Trophoblast cell (in vitro differentiated cells and primary cell): ENCODE measurements at regions not wholly inside any gene's neighbourhood (a gene's known extent, or its start where the extent isn't known, plus 50 kb on each side); places are given as distances from the start of the nearest gene placed in this dataset.

Experiments
- DNase-seq, 2 donors: peaks; one replicate each; pipeline ENCODE4 v3.0.0-alpha.2; 2016
- H2AFZ ChIP-seq: 2 replicates; pipeline ENCODE4 v1.6.1; 2013; ENCODE audit warnings: low read length, moderate library complexity, mild to moderate bottlenecking; ENCODE audit not compliant: insufficient read depth, poor library complexity
- H2AK5ac ChIP-seq: 2 replicates; pipeline ENCODE4 v1.6.1; 2013; ENCODE audit warnings: mild to moderate bottlenecking, low read length
- H2BK120ac ChIP-seq: 2 replicates; pipeline ENCODE4 v1.6.1; 2013; ENCODE audit warnings: low read length, mild to moderate bottlenecking, moderate library complexity; ENCODE audit not compliant: insufficient read depth, poor library complexity
- H2BK12ac ChIP-seq: 2 replicates; pipeline ENCODE4 v1.6.1; 2013; ENCODE audit warnings: mild to moderate bottlenecking, low read length, moderate library complexity
- H2BK5ac ChIP-seq: 2 replicates; pipeline ENCODE4 v1.6.1; 2013; ENCODE audit warnings: low read length, low read depth, moderate library complexity, mild to moderate bottlenecking; ENCODE audit not compliant: poor library complexity
- H3K14ac ChIP-seq: 2 replicates; pipeline ENCODE4 v1.6.1; 2013; ENCODE audit warnings: mild to moderate bottlenecking, low read length
- H3K18ac ChIP-seq: 2 replicates; pipeline ENCODE4 v1.6.1; 2013; ENCODE audit warnings: mild to moderate bottlenecking, low read length
- H3K23ac ChIP-seq: 2 replicates; pipeline ENCODE4 v1.6.1; 2013; ENCODE audit warnings: low read length
- H3K27ac ChIP-seq: 2 replicates; pipeline ENCODE4 v1.5.1; 2013; ENCODE audit warnings: low read depth, mild to moderate bottlenecking, inconsistent platforms, low read length, moderate library complexity
- H3K27me3 ChIP-seq: 2 replicates; pipeline ENCODE4 v1.6.1; 2013; ENCODE audit warnings: inconsistent platforms, mild to moderate bottlenecking, low read length, moderate library complexity; ENCODE audit not compliant: insufficient read depth
- H3K36me3 ChIP-seq, 2 experiments: 1 replicate in 1 of 2; 2 replicates in 1 of 2; pipeline ENCODE4 v1.6.1; 2013; ENCODE audit warnings: low read length in 2 of 2, mild to moderate bottlenecking in 2 of 2, moderate library complexity in 1 of 2; ENCODE audit not compliant: insufficient read depth in 2 of 2, control insufficient read depth in 1 of 2
- H3K4ac ChIP-seq: 2 replicates; pipeline ENCODE4 v1.6.1; 2013; ENCODE audit warnings: low read depth, mild to moderate bottlenecking, low read length, moderate library complexity
- H3K4me1 ChIP-seq, 2 experiments: 1 replicate in 1 of 2; 2 replicates in 1 of 2; pipeline ENCODE4 v1.6.1; 2013; ENCODE audit warnings: low read length in 2 of 2, mild to moderate bottlenecking in 2 of 2, moderate library complexity in 1 of 2; ENCODE audit not compliant: insufficient read depth in 2 of 2, control insufficient read depth in 1 of 2
- H3K4me2 ChIP-seq: 2 replicates; pipeline ENCODE4 v1.6.1; 2013; ENCODE audit warnings: inconsistent platforms, mild to moderate bottlenecking, low read length, moderate library complexity
- H3K4me3 ChIP-seq: 2 replicates; pipeline ENCODE4 v1.5.1; 2013; ENCODE audit warnings: mild to moderate bottlenecking, low read depth, low read length, inconsistent platforms
- H3K79me1 ChIP-seq: one replicate; pipeline ENCODE4 v1.6.1; 2013; ENCODE audit warnings: low read length
- H3K79me2 ChIP-seq: 2 replicates; pipeline ENCODE4 v1.6.1; 2013; ENCODE audit warnings: low read length, mild to moderate bottlenecking; ENCODE audit not compliant: control insufficient read depth, insufficient read depth, poor library complexity
- H3K9ac ChIP-seq: 2 replicates; pipeline ENCODE4 v1.6.1; 2013; ENCODE audit warnings: mild to moderate bottlenecking, low read length
- H3K9me3 ChIP-seq: 2 replicates; pipeline ENCODE4 v1.6.1; 2013; ENCODE audit warnings: low read depth, mild to moderate bottlenecking, control low read depth, inconsistent platforms, low read length; ENCODE audit not compliant: insufficient read depth
- H4K12ac ChIP-seq: 2 replicates; pipeline ENCODE4 v1.6.1; 2013; ENCODE audit warnings: low read depth, mild to moderate bottlenecking, low read length, moderate library complexity
- H4K8ac ChIP-seq: 2 replicates; pipeline ENCODE4 v1.6.1; 2013; ENCODE audit warnings: low read depth, mild to moderate bottlenecking, low read length, moderate library complexity
- H4K91ac ChIP-seq: one replicate; pipeline ENCODE4 v1.6.1; 2013; ENCODE audit warnings: low read depth, mild to moderate bottlenecking, low read length, moderate library complexity
- WGBS: extraction: QIAGEN DNeasy Blood & Tissue Kit; methylation state at CpG from one replicate; pipeline ENCODE4 v1.1.7; 2013; ENCODE audit warnings: missing lambda C conversion rate; ENCODE audit not compliant: insufficient read length, insufficient coverage; ENCODE audit errors: extremely low coverage; 5-methylcytosine and 5-hydroxymethylcytosine counted together

DNA sequence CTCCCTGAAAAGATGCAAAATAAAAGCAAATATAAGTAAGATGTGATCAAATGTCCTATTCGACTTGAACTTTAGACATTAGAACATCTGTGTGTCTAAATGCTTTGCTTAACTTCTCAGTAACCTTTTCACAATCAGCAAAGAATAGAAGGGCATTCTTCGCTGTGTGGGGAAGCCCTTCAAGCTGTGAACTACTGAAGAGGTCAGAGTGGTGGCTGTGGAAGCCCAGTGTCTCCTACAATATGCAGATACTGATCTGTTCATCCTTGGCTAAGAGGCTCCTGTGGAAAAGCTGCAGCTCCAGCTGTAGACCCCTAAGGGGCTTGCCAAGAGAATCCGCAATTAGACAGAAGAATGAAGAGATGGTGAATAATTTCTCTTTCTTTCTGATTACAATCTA, 400.3 kb upstream of the SASH1 start:
- no peak overlapping the region for H2BK12ac ChIP-seq
- H4K8ac ChIP-seq: no peak overlapping the region
- H3K36me3 ChIP-seq: no peaks in the 10 kb centered on the region
- no peak overlapping the region for H3K27ac ChIP-seq
- H3K23ac ChIP-seq: no peak overlapping the region
- H2AK5ac ChIP-seq: no peak overlapping the region
- H4K12ac ChIP-seq: no peak overlapping the region
- H3K14ac ChIP-seq: no peak overlapping the region
- H2BK5ac ChIP-seq: no peak overlapping the region
- no peaks in the 10 kb centered on the region for H3K9me3 ChIP-seq
- no CpG with 5 or more reads among the region's 3 CpGs for WGBS
- H3K4me1 ChIP-seq: peaks cover 0 to 2% of the 10 kb centered on the region in 2 experiments
- H3K18ac ChIP-seq: no peak overlapping the region
- H4K91ac ChIP-seq: no peak overlapping the region
- H3K4me2 ChIP-seq: no peak overlapping the region
- no peak overlapping the region for H2AFZ ChIP-seq
- H3K27me3 ChIP-seq: no peaks in the 10 kb centered on the region
- no peaks in the 10 kb centered on the region for H3K79me1 ChIP-seq
- no peaks in the 10 kb centered on the region for H3K79me2 ChIP-seq
- H3K4me3 ChIP-seq: no peak overlapping the region
- DNase-seq: peak; percentile 27 to 37
- no peak overlapping the region for H3K9ac ChIP-seq
- H2BK120ac ChIP-seq: no peak overlapping the region
- no peak overlapping the region for H3K4ac ChIP-seq

- no peaks in the 10 kb centered on the region for H3K9me3 ChIP-seq
- H2BK12ac ChIP-seq: no peak overlapping the region
- H3K4ac ChIP-seq: no peak overlapping the region
- no peak overlapping the region for H3K27ac ChIP-seq
- H3K4me2 ChIP-seq: no peak overlapping the region
- no peak overlapping the region for H3K14ac ChIP-seq
- no peak overlapping the region for H2AFZ ChIP-seq
- no peak overlapping the region for H3K4me3 ChIP-seq
- H2BK120ac ChIP-seq: no peak overlapping the region
- H4K12ac ChIP-seq: no peak overlapping the region
- H3K79me1 ChIP-seq: no peaks in the 10 kb centered on the region
- H3K36me3 ChIP-seq: no peaks in the 10 kb centered on the region
- no peak overlapping the region for H2BK5ac ChIP-seq
- H3K4me1 ChIP-seq: peaks cover 0 to 2% of the 10 kb centered on the region in 2 experiments
- DNase-seq: no peak
- no peak overlapping the region for H2AK5ac ChIP-seq
- WGBS: no CpG with 5 or more reads among the region's 5 CpGs
- H3K79me2 ChIP-seq: no peaks in the 10 kb centered on the region
- H3K27me3 ChIP-seq: no peaks in the 10 kb centered on the region
- no peak overlapping the region for H3K18ac ChIP-seq
- H4K8ac ChIP-seq: no peak overlapping the region
- no peak overlapping the region for H4K91ac ChIP-seq
- no peak overlapping the region for H3K23ac ChIP-seq
- H3K9ac ChIP-seq: no peak overlapping the region
Observed at GRCh38 chr6:147944122-147944521, 398.5 kb upstream of the SASH1 start.

GRCh38 chr6:147947521-147947920, 395.1 kb upstream of the SASH1 start:
- Histone ChIP-seq H4K91ac (no peak overlapping the region), H2AK5ac (no peak overlapping the region), H3K4me3 (no peak overlapping the region), H3K79me2 (no peaks in the 10 kb centered on the region), H3K27ac (no peak overlapping the region), H3K79me1 (no peaks in the 10 kb centered on the region), H3K14ac (no peak overlapping the region), H3K27me3 (no peaks in the 10 kb centered on the region), H2AFZ (no peak overlapping the region), H3K4ac (no peak overlapping the region), H2BK12ac (no peak overlapping the region), H3K36me3 (peaks cover 0 to 2% of the 10 kb centered on the region in 2 experiments), H4K12ac (no peak overlapping the region), H3K4me1 (peaks cover 0 to 3% of the 10 kb centered on the region in 2 experiments), H2BK5ac (no peak overlapping the region), H3K18ac (no peak overlapping the region), H3K9ac (no peak overlapping the region), H4K8ac (no peak overlapping the region), H3K4me2 (no peak overlapping the region), H3K9me3 (no peaks in the 10 kb centered on the region), H2BK120ac (no peak overlapping the region), H3K23ac (no peak overlapping the region)
- DNase-seq: peak; percentile 48 to 72
- no CpG with 5 or more reads among the region's 3 CpGs for WGBS

DNA sequence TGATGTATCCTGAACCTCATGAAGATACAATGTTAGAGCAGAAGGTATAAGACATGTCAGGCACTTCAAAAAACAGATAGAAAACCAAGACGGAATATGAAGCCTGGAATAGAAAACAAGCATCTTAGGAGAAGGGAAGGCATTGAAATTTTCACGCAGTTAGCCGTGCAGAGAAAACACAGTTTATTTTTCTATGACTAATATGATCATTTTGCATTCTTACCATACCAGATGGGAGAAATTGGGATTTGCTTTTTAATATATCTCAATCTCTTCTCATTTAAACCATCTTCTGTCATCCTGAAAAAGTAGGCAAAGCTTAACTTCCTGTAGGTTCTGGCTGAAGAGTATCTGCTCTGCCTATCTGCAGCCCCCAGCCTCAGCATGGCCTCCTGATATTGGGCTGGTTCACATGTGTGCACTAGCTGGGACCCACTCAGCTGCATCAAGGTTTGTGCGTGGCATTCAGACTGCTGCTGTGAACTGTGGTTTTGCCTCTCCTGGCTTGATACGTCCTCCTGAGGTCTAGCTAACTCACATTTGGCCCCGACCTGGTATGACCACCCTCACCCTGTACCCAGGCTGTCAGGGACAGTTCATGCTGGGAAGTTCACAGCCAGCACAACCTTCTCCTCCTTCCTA, 392.5 kb upstream of the SASH1 start:
- Histone ChIP-seq H4K91ac (no peak overlapping the region), H3K27ac (no peak overlapping the region), H2BK120ac (no peak overlapping the region), H2AK5ac (no peak overlapping the region), H3K9ac (no peak overlapping the region), H3K4me3 (no peak overlapping the region), H3K18ac (no peak overlapping the region), H3K9me3 (no peaks in the 10 kb centered on the region), H2BK5ac (no peak overlapping the region), H4K12ac (no peak overlapping the region), H4K8ac (no peak overlapping the region), H3K4me1 (peaks cover 0 to 3% of the 10 kb centered on the region in 2 experiments), H3K79me1 (no peaks in the 10 kb centered on the region), H3K27me3 (no peaks in the 10 kb centered on the region), H3K36me3 (peaks cover 0 to 3% of the 10 kb centered on the region in 2 experiments), H3K14ac (no peak overlapping the region), H2AFZ (no peak overlapping the region), H3K79me2 (no peaks in the 10 kb centered on the region), H2BK12ac (no peak overlapping the region), H3K23ac (no peak overlapping the region), H3K4ac (no peak overlapping the region), H3K4me2 (no peak overlapping the region)
- no CpG with 5 or more reads among the region's 6 CpGs for WGBS
- no peak for DNase-seq
